ENCODE measurements at regions not wholly inside any gene's neighbourhood (a gene's known extent, or its start where the extent isn't known, plus 50 kb on each side); places are given as distances from the start of the nearest gene placed in this dataset.

- Histone ChIP-seq H3F3A (ENCODE audit: insufficient read depth, low read length) (no peaks in the 10 kb centered on the region), H3K36me3 (ENCODE audit: insufficient read depth, low read length) (no peaks in the 10 kb centered on the region), H3K4me3 (ENCODE audit: low read depth, low read length, poor library complexity, severe bottlenecking) (no peak overlapping the region), H2AFZ (ENCODE audit: low read length) (no peak overlapping the region), H3K27me3 (ENCODE audit: insufficient read depth, low read length) (no peaks in the 10 kb centered on the region), H3K27ac (ENCODE audit: low read depth, low read length, poor library complexity, severe bottlenecking) (no peak overlapping the region), H3K4me1 (ENCODE audit: insufficient read depth, low read length, severe bottlenecking) (peaks cover 5% of the 10 kb centered on the region), H3K4me2 (ENCODE audit: low read length) (no peak overlapping the region), H3K9ac (ENCODE audit: low read length) (no peak overlapping the region), H3K79me2 (ENCODE audit: insufficient read depth, low read length) (no peaks in the 10 kb centered on the region), H3K9me3 (ENCODE audit: low read length) (no peaks in the 10 kb centered on the region), H3K9me2 (ENCODE audit: low read depth, low read length) (no peaks in the 10 kb centered on the region), H4K20me1 (ENCODE audit: insufficient read depth, low read length) (no peaks in the 10 kb centered on the region)
- TF ChIP-seq CTCF (IDR thresholded peaks at IDR 0.05; ENCODE audit: low read length) (no peak), EZH2 (IDR thresholded peaks at IDR 0.05; ENCODE audit: borderline replicate concordance, low read length) (no peak)
These were observed 79.1 kb downstream of the ZNF365 start for GRCh38 chr10:62453274-62453673.

GRCh38 chr10:62454687-62455397 is 80.7 kb downstream of the ZNF365 start:
- Histone ChIP-seq H3K9ac (ENCODE audit: low read length) (no peak overlapping the region), H3K9me2 (ENCODE audit: low read depth, low read length) (no peaks in the 10 kb centered on the region), H3K79me2 (ENCODE audit: insufficient read depth, low read length) (no peaks in the 10 kb centered on the region), H3K36me3 (ENCODE audit: insufficient read depth, low read length) (no peaks in the 10 kb centered on the region), H2AFZ (ENCODE audit: low read length) (no peak overlapping the region), H3F3A (ENCODE audit: insufficient read depth, low read length) (no peaks in the 10 kb centered on the region), H3K27me3 (ENCODE audit: insufficient read depth, low read length) (no peaks in the 10 kb centered on the region), H3K4me2 (ENCODE audit: low read length) (no peak overlapping the region), H3K27ac (ENCODE audit: low read depth, low read length, poor library complexity, severe bottlenecking) (no peak overlapping the region), H3K4me1 (ENCODE audit: insufficient read depth, low read length, severe bottlenecking) (peaks cover 5% of the 10 kb centered on the region), H3K4me3 (ENCODE audit: low read depth, low read length, poor library complexity, severe bottlenecking) (no peak overlapping the region), H4K20me1 (ENCODE audit: insufficient read depth, low read length) (no peaks in the 10 kb centered on the region), H3K9me3 (ENCODE audit: low read length) (no peaks in the 10 kb centered on the region)
- TF ChIP-seq CTCF (IDR thresholded peaks at IDR 0.05; ENCODE audit: low read length) = no peak
- TF ChIP-seq EZH2 (IDR thresholded peaks at IDR 0.05; ENCODE audit: borderline replicate concordance, low read length) = no peak

GRCh38 chr10:62456611-62457101 is 82.5 kb downstream of the ZNF365 start:
- Histone ChIP-seq H3F3A (ENCODE audit: insufficient read depth, low read length) (no peaks in the 10 kb centered on the region), H3K9ac (ENCODE audit: low read length) (no peak overlapping the region), H4K20me1 (ENCODE audit: insufficient read depth, low read length) (no peaks in the 10 kb centered on the region), H3K79me2 (ENCODE audit: insufficient read depth, low read length) (no peaks in the 10 kb centered on the region), H3K36me3 (ENCODE audit: insufficient read depth, low read length) (no peaks in the 10 kb centered on the region), H2AFZ (ENCODE audit: low read length) (no peak overlapping the region), H3K27ac (ENCODE audit: low read depth, low read length, poor library complexity, severe bottlenecking) (no peak overlapping the region), H3K4me2 (ENCODE audit: low read length) (no peak overlapping the region), H3K4me1 (ENCODE audit: insufficient read depth, low read length, severe bottlenecking) (peaks cover 5% of the 10 kb centered on the region), H3K4me3 (ENCODE audit: low read depth, low read length, poor library complexity, severe bottlenecking) (no peak overlapping the region), H3K27me3 (ENCODE audit: insufficient read depth, low read length) (no peaks in the 10 kb centered on the region), H3K9me2 (ENCODE audit: low read depth, low read length) (no peaks in the 10 kb centered on the region), H3K9me3 (ENCODE audit: low read length) (no peaks in the 10 kb centered on the region)
- TF ChIP-seq EZH2 (IDR thresholded peaks at IDR 0.05; ENCODE audit: borderline replicate concordance, low read length) (no peak), CTCF (IDR thresholded peaks at IDR 0.05; ENCODE audit: low read length) (no peak)

Data from OCI-LY1 (cell line).